ENCODE measurements at regions not wholly inside any gene's neighbourhood (a gene's known extent, or its start where the extent isn't known, plus 50 kb on each side); places are given as distances from the start of the nearest gene placed in this dataset.

DNA sequence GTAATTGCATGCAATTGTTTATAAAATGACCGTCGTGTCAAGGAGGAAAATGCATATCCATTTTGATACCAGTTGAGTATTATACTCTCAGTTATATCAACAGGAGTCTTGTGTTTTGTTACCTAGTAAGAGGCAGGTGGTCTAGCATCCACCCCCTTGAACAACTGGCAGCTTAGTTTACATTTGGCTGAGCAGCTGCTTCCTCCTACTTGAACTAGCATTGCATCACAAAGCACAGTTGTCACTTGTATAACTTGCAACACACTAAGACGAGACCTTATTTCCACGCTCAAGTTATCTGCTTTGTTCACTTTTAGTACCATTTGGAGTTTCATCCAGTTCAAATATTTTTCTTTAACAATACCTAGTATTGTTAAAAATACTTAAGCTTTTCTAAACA lies 75.4 kb upstream of the UBE2E3 start:
- no peaks in the 10 kb centered on the region for H3K36me3 ChIP-seq (ENCODE audit: insufficient read depth, low read length)
- Mint-ChIP-seq H3K4me1 (ENCODE audit: low read depth, unreplicated experiment) (peaks cover 23% of the 10 kb centered on the region), H3K9me3 (ENCODE audit: unreplicated experiment) (no peaks in the 10 kb centered on the region), H3K4me3 (ENCODE audit: unreplicated experiment) (no peak overlapping the region), H3K27me3 (ENCODE audit: low read depth, unreplicated experiment) (no peaks in the 10 kb centered on the region), H3K27ac (ENCODE audit: unreplicated experiment) (no peak overlapping the region), H3K36me3 (ENCODE audit: low read depth, unreplicated experiment) (no peaks in the 10 kb centered on the region)
- FAIRE-seq: no peak
- H3K9me3 ChIP-seq (ENCODE audit: insufficient read depth, low read depth, low read length): no peaks in the 10 kb centered on the region
- no peak overlapping the region for H3K27ac ChIP-seq (ENCODE audit: low read depth, low read length)
- H3K4me2 ChIP-seq (ENCODE audit: low read length): no peak overlapping the region
- H2AFZ ChIP-seq (ENCODE audit: low read depth, low read length): no peak overlapping the region
- no peaks in the 10 kb centered on the region for H4K20me1 ChIP-seq (ENCODE audit: insufficient read depth, low read length)
- H3K27me3 ChIP-seq (ENCODE audit: insufficient read depth, low read length): no peaks in the 10 kb centered on the region
- DNase-seq (ENCODE audit: low read depth): no peak
- H3K4me1 ChIP-seq (ENCODE audit: insufficient read depth, low read length): no peaks in the 10 kb centered on the region
- no peak for TF ChIP-seq EZH2 (IDR thresholded peaks at IDR 0.05; ENCODE audit: insufficient read depth, low read length)
- TF ChIP-seq, protein P1, sequence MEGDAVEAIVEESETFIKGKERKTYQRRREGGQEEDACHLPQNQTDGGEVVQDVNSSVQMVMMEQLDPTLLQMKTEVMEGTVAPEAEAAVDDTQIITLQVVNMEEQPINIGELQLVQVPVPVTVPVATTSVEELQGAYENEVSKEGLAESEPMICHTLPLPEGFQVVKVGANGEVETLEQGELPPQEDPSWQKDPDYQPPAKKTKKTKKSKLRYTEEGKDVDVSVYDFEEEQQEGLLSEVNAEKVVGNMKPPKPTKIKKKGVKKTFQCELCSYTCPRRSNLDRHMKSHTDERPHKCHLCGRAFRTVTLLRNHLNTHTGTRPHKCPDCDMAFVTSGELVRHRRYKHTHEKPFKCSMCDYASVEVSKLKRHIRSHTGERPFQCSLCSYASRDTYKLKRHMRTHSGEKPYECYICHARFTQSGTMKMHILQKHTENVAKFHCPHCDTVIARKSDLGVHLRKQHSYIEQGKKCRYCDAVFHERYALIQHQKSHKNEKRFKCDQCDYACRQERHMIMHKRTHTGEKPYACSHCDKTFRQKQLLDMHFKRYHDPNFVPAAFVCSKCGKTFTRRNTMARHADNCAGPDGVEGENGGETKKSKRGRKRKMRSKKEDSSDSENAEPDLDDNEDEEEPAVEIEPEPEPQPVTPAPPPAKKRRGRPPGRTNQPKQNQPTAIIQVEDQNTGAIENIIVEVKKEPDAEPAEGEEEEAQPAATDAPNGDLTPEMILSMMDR (IDR thresholded peaks at IDR 0.05; ENCODE audit: insufficient read depth, low read depth, low read length): no peak
- H3K9ac ChIP-seq (ENCODE audit: low read length): no peak overlapping the region
- H3K4me3 ChIP-seq (ENCODE audit: insufficient read depth, low read depth, low read length): no peak overlapping the region
- H3K79me2 ChIP-seq (ENCODE audit: insufficient read depth, low read length): no peaks in the 10 kb centered on the region

DNA sequence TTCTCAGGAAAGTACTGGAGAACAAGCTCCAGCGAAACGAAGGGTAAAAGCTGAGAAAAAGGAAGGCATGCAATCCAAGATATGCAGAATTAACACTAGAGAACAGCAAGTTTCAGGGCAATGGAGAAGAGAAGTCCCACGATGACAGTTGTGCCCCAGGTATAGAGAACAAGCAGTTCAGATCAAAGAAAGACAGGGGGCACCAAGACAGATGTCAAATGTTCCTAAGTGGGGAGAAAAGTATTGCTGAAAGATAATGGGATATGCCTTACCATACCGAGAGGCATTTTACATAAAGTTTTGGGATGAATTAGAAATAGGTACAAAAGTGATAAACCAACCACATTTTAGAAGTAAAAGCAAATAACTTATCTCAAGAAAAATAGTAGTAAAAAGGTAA lies 79.1 kb upstream of the UBE2E3 start:
- TF ChIP-seq, protein P1 (IDR thresholded peaks at IDR 0.05; ENCODE audit: insufficient read depth, low read depth, low read length): no peak
- TF ChIP-seq EZH2 (IDR thresholded peaks at IDR 0.05; ENCODE audit: insufficient read depth, low read length): no peak
- Histone ChIP-seq H3K4me1 (ENCODE audit: insufficient read depth, low read length) (no peaks in the 10 kb centered on the region), H3K27ac (ENCODE audit: low read depth, low read length) (no peak overlapping the region), H3K79me2 (ENCODE audit: insufficient read depth, low read length) (no peaks in the 10 kb centered on the region), H3K36me3 (ENCODE audit: insufficient read depth, low read length) (no peaks in the 10 kb centered on the region), H2AFZ (ENCODE audit: low read depth, low read length) (no peak overlapping the region), H4K20me1 (ENCODE audit: insufficient read depth, low read length) (no peaks in the 10 kb centered on the region), H3K4me3 (ENCODE audit: insufficient read depth, low read depth, low read length) (no peak overlapping the region), H3K27me3 (ENCODE audit: insufficient read depth, low read length) (no peaks in the 10 kb centered on the region), H3K4me2 (ENCODE audit: low read length) (no peak overlapping the region), H3K9me3 (ENCODE audit: insufficient read depth, low read depth, low read length) (no peaks in the 10 kb centered on the region), H3K9ac (ENCODE audit: low read length) (no peak overlapping the region)
- no peak for DNase-seq (ENCODE audit: low read depth)
- Mint-ChIP-seq H3K9me3 (ENCODE audit: unreplicated experiment) (no peaks in the 10 kb centered on the region), H3K4me1 (ENCODE audit: low read depth, unreplicated experiment) (peaks cover 6% of the 10 kb centered on the region), H3K27me3 (ENCODE audit: low read depth, unreplicated experiment) (no peaks in the 10 kb centered on the region), H3K4me3 (ENCODE audit: unreplicated experiment) (no peak overlapping the region), H3K36me3 (ENCODE audit: low read depth, unreplicated experiment) (no peaks in the 10 kb centered on the region), H3K27ac (ENCODE audit: unreplicated experiment) (no peak overlapping the region)
- no peak for FAIRE-seq

DNA sequence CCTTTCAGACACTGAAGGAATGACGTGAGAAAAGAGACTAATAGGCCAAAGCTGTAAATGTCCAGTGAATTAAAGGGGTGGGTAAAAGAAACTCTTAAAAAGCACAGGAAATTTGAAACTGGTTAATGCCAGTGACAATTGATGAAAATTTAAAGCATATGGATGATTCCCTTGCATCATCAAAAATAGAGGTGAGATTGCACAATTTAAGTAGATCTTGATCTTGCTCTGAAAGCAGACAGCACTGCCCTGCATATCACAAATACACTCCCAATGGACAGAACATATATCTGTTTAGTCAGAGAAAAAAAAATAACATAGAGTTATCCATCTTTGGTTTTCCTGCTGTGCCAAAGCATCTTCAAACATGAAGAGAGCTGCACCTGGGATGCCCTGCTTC lies 86.7 kb upstream of the UBE2E3 start:
- Histone ChIP-seq H3K4me2 (ENCODE audit: low read length) (no peak overlapping the region), H2AFZ (ENCODE audit: low read depth, low read length) (no peak overlapping the region), H3K9me3 (ENCODE audit: insufficient read depth, low read depth, low read length) (no peaks in the 10 kb centered on the region), H3K4me3 (ENCODE audit: insufficient read depth, low read depth, low read length) (no peak overlapping the region), H3K4me1 (ENCODE audit: insufficient read depth, low read length) (no peaks in the 10 kb centered on the region), H3K9ac (ENCODE audit: low read length) (no peak overlapping the region), H3K36me3 (ENCODE audit: insufficient read depth, low read length) (no peaks in the 10 kb centered on the region), H4K20me1 (ENCODE audit: insufficient read depth, low read length) (no peaks in the 10 kb centered on the region), H3K27me3 (ENCODE audit: insufficient read depth, low read length) (no peaks in the 10 kb centered on the region), H3K79me2 (ENCODE audit: insufficient read depth, low read length) (no peaks in the 10 kb centered on the region), H3K27ac (ENCODE audit: low read depth, low read length) (no peak overlapping the region)
- FAIRE-seq (no peak), DNase-seq (ENCODE audit: low read depth) (no peak)
- Mint-ChIP-seq H3K4me3 (ENCODE audit: unreplicated experiment) (no peak overlapping the region), H3K36me3 (ENCODE audit: low read depth, unreplicated experiment) (no peaks in the 10 kb centered on the region), H3K27me3 (ENCODE audit: low read depth, unreplicated experiment) (no peaks in the 10 kb centered on the region), H3K4me1 (ENCODE audit: low read depth, unreplicated experiment) (no peaks in the 10 kb centered on the region), H3K27ac (ENCODE audit: unreplicated experiment) (no peak overlapping the region), H3K9me3 (ENCODE audit: unreplicated experiment) (no peaks in the 10 kb centered on the region)
- TF ChIP-seq, protein P1 (IDR thresholded peaks at IDR 0.05; ENCODE audit: insufficient read depth, low read depth, low read length): no peak
- no peak for TF ChIP-seq EZH2 (IDR thresholded peaks at IDR 0.05; ENCODE audit: insufficient read depth, low read length)

All from astrocyte (in vitro differentiated cells and primary cell).